ENCODE measurements at regions not wholly inside any gene's neighbourhood (a gene's known extent, or its start where the extent isn't known, plus 50 kb on each side); places are given as distances from the start of the nearest gene placed in this dataset.

DNA sequence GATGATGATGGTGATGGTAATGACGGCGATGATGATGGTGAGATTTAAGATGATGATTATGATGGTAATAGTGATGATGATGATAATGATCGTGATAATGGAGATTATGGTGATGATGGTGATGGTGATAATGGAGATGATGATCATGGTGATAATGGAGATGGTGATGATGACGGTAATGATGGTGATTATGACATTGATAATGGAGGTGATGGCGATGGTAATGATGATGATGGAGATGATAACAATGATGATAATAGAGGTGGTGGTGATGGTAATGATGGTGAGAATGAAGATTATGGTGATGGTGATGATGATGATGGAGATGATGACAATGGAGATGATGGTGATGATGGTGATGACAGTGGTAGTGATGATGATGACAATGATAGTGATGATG lies 69.7 kb downstream of the MED10 start:
- Histone ChIP-seq H3K79me2 (ENCODE audit: insufficient read depth, low read length) (no peaks in the 10 kb centered on the region), H3K9me3 (ENCODE audit: insufficient read depth, low read length, severe bottlenecking) (no peaks in the 10 kb centered on the region), H3K9ac (ENCODE audit: low read depth, low read length) (no peak overlapping the region), H3K4me1 (ENCODE audit: insufficient read depth, low read length) (no peaks in the 10 kb centered on the region), H2AFZ (ENCODE audit: low read depth, low read length) (no peak overlapping the region), H3K4me3 (ENCODE audit: low read depth in 1 of 2, low read length in 2 of 2) (no peak overlapping the region), H3K36me3 (ENCODE audit: insufficient read depth, low read length) (no peaks in the 10 kb centered on the region), H3K27ac (ENCODE audit: low read length) (no peak overlapping the region), H4K20me1 (ENCODE audit: insufficient read depth, low read length) (no peaks in the 10 kb centered on the region), H3K27me3 (ENCODE audit: insufficient read depth, low read length, poor library complexity) (no peaks in the 10 kb centered on the region), H3K4me2 (ENCODE audit: insufficient read depth, low read length) (no peak overlapping the region)
- ATAC-seq (ENCODE audit: insufficient read depth, low read depth) (no peak), DNase-seq (no peak)
- no peak for TF ChIP-seq EZH2 (IDR thresholded peaks at IDR 0.05; ENCODE audit: borderline replicate concordance, low read depth, low read length, severe bottlenecking)
- TF ChIP-seq, protein P1, sequence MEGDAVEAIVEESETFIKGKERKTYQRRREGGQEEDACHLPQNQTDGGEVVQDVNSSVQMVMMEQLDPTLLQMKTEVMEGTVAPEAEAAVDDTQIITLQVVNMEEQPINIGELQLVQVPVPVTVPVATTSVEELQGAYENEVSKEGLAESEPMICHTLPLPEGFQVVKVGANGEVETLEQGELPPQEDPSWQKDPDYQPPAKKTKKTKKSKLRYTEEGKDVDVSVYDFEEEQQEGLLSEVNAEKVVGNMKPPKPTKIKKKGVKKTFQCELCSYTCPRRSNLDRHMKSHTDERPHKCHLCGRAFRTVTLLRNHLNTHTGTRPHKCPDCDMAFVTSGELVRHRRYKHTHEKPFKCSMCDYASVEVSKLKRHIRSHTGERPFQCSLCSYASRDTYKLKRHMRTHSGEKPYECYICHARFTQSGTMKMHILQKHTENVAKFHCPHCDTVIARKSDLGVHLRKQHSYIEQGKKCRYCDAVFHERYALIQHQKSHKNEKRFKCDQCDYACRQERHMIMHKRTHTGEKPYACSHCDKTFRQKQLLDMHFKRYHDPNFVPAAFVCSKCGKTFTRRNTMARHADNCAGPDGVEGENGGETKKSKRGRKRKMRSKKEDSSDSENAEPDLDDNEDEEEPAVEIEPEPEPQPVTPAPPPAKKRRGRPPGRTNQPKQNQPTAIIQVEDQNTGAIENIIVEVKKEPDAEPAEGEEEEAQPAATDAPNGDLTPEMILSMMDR (IDR thresholded peaks at IDR 0.05; ENCODE audit: borderline replicate concordance, extremely low read depth, low read length, poor library complexity, severe bottlenecking): no peak

DNA sequence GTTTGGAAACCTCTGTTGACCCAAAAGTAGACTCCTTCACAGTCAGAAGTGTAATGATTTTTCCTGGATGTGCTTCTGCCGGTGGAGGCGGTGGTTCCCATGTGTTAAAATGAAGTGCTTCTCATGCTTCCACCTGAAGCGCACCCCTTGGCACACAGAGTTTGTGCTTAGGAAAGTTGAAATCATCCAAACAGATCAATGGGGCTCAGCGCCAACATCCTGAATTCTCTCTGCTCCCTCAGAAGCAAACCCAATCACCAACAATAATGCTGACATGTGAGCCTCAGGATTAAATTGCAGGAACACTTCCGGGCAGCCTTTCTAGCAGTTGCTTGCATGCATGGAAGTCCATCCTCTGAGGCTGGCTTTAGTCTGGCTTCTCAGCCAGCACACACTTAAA lies 71.0 kb downstream of the MED10 start:
- Histone ChIP-seq H3K9ac (ENCODE audit: low read depth, low read length) (no peak overlapping the region), H3K27me3 (ENCODE audit: insufficient read depth, low read length, poor library complexity) (no peaks in the 10 kb centered on the region), H4K20me1 (ENCODE audit: insufficient read depth, low read length) (no peaks in the 10 kb centered on the region), H3K4me2 (ENCODE audit: insufficient read depth, low read length) (no peak overlapping the region), H2AFZ (ENCODE audit: low read depth, low read length) (no peak overlapping the region), H3K9me3 (ENCODE audit: insufficient read depth, low read length, severe bottlenecking) (no peaks in the 10 kb centered on the region), H3K4me3 (ENCODE audit: low read depth in 1 of 2, low read length in 2 of 2) (no peak overlapping the region), H3K4me1 (ENCODE audit: insufficient read depth, low read length) (no peaks in the 10 kb centered on the region), H3K79me2 (ENCODE audit: insufficient read depth, low read length) (no peaks in the 10 kb centered on the region), H3K27ac (ENCODE audit: low read length) (no peak overlapping the region), H3K36me3 (ENCODE audit: insufficient read depth, low read length) (no peaks in the 10 kb centered on the region)
- no peak for ATAC-seq (ENCODE audit: insufficient read depth, low read depth)
- no peak for DNase-seq
- TF ChIP-seq EZH2 (IDR thresholded peaks at IDR 0.05; ENCODE audit: borderline replicate concordance, low read depth, low read length, severe bottlenecking): no peak
- TF ChIP-seq, protein P1 (IDR thresholded peaks at IDR 0.05; ENCODE audit: borderline replicate concordance, extremely low read depth, low read length, poor library complexity, severe bottlenecking): no peak

DNA sequence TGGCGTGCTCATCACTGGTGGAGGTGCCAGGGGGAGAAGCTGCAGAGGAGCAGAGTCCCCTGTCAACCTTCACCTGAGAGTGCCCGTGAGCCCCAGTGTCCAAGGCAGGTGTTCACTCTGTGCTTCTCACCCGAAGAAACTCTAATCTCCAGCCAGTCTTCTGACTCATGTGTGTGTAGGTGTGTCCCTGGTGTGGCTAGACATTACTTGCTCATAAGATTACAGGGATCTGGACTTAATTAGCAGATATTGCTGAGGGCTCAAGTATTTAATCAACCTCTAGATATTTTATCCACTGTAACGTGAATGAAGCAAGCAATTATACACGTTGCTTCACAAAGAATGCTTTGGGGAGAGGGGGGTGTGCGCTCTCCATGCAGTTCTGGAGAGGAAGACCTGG lies 72.5 kb downstream of the MED10 start:
- Histone ChIP-seq H3K79me2 (ENCODE audit: insufficient read depth, low read length) (no peaks in the 10 kb centered on the region), H3K36me3 (ENCODE audit: insufficient read depth, low read length) (no peaks in the 10 kb centered on the region), H2AFZ (ENCODE audit: low read depth, low read length) (no peak overlapping the region), H3K9ac (ENCODE audit: low read depth, low read length) (no peak overlapping the region), H3K4me2 (ENCODE audit: insufficient read depth, low read length) (no peak overlapping the region), H3K9me3 (ENCODE audit: insufficient read depth, low read length, severe bottlenecking) (no peaks in the 10 kb centered on the region), H3K4me1 (ENCODE audit: insufficient read depth, low read length) (no peaks in the 10 kb centered on the region), H3K27ac (ENCODE audit: low read length) (no peak overlapping the region), H4K20me1 (ENCODE audit: insufficient read depth, low read length) (no peaks in the 10 kb centered on the region), H3K4me3 (ENCODE audit: low read depth in 1 of 2, low read length in 2 of 2) (no peak overlapping the region), H3K27me3 (ENCODE audit: insufficient read depth, low read length, poor library complexity) (no peaks in the 10 kb centered on the region)
- DNase-seq (no peak), ATAC-seq (ENCODE audit: insufficient read depth, low read depth) (no peak)
- TF ChIP-seq, protein P1 (IDR thresholded peaks at IDR 0.05; ENCODE audit: borderline replicate concordance, extremely low read depth, low read length, poor library complexity, severe bottlenecking): no peak
- TF ChIP-seq EZH2 (IDR thresholded peaks at IDR 0.05; ENCODE audit: borderline replicate concordance, low read depth, low read length, severe bottlenecking): no peak

DNA sequence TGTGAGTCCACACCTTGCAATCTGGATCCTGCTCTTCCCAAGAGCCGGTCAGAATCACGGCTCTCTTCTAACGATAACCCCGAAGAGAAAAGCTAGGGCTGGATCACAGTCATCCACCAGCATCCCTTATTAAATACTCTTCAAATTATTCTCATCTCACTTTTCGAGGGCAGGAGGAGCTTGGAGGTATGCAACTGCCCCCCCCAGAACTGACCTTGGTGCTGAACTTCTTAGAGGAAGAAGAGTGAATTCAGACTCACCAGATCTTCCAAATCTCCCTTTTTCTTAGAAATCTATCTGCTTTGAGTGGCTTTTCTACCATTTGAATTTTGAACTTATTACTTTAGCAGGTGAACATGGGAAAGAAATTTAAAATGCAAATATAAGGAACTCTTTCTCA lies 75.7 kb downstream of the MED10 start:
- Histone ChIP-seq H3K4me2 (ENCODE audit: insufficient read depth, low read length) (no peak overlapping the region), H3K4me1 (ENCODE audit: insufficient read depth, low read length) (no peaks in the 10 kb centered on the region), H3K9me3 (ENCODE audit: insufficient read depth, low read length, severe bottlenecking) (no peaks in the 10 kb centered on the region), H3K4me3 (ENCODE audit: low read depth in 1 of 2, low read length in 2 of 2) (no peak overlapping the region), H4K20me1 (ENCODE audit: insufficient read depth, low read length) (no peaks in the 10 kb centered on the region), H3K27ac (ENCODE audit: low read length) (no peak overlapping the region), H3K27me3 (ENCODE audit: insufficient read depth, low read length, poor library complexity) (no peaks in the 10 kb centered on the region), H3K36me3 (ENCODE audit: insufficient read depth, low read length) (no peaks in the 10 kb centered on the region), H3K79me2 (ENCODE audit: insufficient read depth, low read length) (no peaks in the 10 kb centered on the region), H2AFZ (ENCODE audit: low read depth, low read length) (no peak overlapping the region), H3K9ac (ENCODE audit: low read depth, low read length) (no peak overlapping the region)
- TF ChIP-seq, protein P1 (IDR thresholded peaks at IDR 0.05; ENCODE audit: borderline replicate concordance, extremely low read depth, low read length, poor library complexity, severe bottlenecking): no peak
- TF ChIP-seq EZH2 (IDR thresholded peaks at IDR 0.05; ENCODE audit: borderline replicate concordance, low read depth, low read length, severe bottlenecking): no peak
- peak; percentile 21 for DNase-seq
- ATAC-seq (ENCODE audit: insufficient read depth, low read depth): no peak
